ENCODE measurements at regions not wholly inside any gene's neighbourhood (a gene's known extent, or its start where the extent isn't known, plus 50 kb on each side); places are given as distances from the start of the nearest gene placed in this dataset.

DNA sequence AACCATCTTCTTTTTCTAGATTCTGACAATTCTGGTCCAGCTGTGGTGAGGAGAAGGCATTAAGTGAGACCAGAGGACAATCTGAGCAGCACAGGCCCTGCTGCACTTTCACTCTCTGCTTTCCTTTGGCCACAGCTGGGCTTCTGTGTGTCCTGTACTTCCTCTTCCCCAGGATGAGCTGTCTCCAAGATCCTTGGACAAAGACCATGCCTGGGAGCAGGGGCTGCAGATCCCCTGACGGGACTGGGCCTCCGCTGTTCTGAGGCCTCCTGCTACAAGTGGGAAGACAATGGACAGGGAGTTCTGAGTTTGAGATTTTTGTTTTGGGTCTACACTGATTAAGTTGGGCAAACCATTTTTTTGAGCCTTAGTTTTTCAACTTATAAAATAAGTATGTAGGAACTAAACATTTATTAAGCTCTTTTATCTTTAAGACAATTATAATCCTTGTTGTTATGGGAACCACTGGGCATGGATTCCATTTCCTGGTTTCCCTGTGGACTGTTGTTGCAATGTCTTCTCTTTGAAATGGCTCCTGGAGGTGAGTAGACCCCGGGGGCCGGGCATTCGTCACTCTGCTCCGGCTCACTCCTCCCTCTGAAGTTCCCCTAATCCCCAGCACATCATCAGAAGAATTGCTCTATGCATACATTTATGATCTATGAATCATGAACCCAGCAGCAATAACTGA lies 266.6 kb downstream of the ACTR3 start:
- Histone ChIP-seq H3K4me1 (no peaks in the 10 kb centered on the region), H3K27me3 (no peaks in the 10 kb centered on the region), H3K9me3 (no peaks in the 10 kb centered on the region), H3K27ac (no peak overlapping the region), H3K36me3 (no peaks in the 10 kb centered on the region), H3K4me3 (no peak overlapping the region)
- DNase-seq (no peak), ATAC-seq (no peak)
- TF ChIP-seq, protein P1, sequence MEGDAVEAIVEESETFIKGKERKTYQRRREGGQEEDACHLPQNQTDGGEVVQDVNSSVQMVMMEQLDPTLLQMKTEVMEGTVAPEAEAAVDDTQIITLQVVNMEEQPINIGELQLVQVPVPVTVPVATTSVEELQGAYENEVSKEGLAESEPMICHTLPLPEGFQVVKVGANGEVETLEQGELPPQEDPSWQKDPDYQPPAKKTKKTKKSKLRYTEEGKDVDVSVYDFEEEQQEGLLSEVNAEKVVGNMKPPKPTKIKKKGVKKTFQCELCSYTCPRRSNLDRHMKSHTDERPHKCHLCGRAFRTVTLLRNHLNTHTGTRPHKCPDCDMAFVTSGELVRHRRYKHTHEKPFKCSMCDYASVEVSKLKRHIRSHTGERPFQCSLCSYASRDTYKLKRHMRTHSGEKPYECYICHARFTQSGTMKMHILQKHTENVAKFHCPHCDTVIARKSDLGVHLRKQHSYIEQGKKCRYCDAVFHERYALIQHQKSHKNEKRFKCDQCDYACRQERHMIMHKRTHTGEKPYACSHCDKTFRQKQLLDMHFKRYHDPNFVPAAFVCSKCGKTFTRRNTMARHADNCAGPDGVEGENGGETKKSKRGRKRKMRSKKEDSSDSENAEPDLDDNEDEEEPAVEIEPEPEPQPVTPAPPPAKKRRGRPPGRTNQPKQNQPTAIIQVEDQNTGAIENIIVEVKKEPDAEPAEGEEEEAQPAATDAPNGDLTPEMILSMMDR (IDR thresholded peaks at IDR 0.05 in 4 of 5, conservative IDR thresholded peaks at IDR 0.05 in 1 of 5), result no peak
- no peak for TF ChIP-seq POLR2A (IDR thresholded peaks at IDR 0.05)
- intact Hi-C loops (cut with DNase I; ENCODE audit: low total_unique reads), result no loop called here
- in situ Hi-C loops (cut with MboI; ENCODE audit: low sequenced_read_pairs in 4 of 4), result no loop called here

DNA sequence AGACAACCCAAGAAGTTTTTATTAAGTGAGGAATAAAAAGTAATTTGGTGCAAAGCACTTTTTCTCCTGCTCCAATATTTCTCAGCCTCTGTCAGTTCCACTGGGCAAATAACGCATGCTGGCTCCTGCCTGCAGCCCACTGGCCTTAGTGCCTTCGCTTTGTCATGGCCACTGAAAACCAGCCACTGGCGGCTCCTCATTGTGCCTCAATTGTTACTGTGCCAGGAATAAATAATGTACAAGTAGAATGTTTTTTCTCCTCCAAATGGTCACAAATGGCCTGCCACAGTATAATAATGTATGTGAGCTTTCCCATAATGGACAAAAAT lies 267.1 kb downstream of the ACTR3 start:
- Histone ChIP-seq H3K27ac (no peak overlapping the region), H3K9me3 (no peaks in the 10 kb centered on the region), H3K36me3 (no peaks in the 10 kb centered on the region), H3K4me3 (no peak overlapping the region), H3K27me3 (no peaks in the 10 kb centered on the region), H3K4me1 (no peaks in the 10 kb centered on the region)
- ATAC-seq (no peak), DNase-seq (no peak)
- in situ Hi-C loops (cut with MboI; ENCODE audit: low sequenced_read_pairs in 4 of 4), result no loop called here
- intact Hi-C loops (cut with DNase I; ENCODE audit: low total_unique reads), result no loop called here
- no peak for TF ChIP-seq POLR2A (IDR thresholded peaks at IDR 0.05)
- TF ChIP-seq, protein P1 (IDR thresholded peaks at IDR 0.05 in 4 of 5, conservative IDR thresholded peaks at IDR 0.05 in 1 of 5), result no peak

- H3K36me3 ChIP-seq, result no peaks in the 10 kb centered on the region
- H3K27me3 ChIP-seq, result no peaks in the 10 kb centered on the region
- TF ChIP-seq, protein P1 (IDR thresholded peaks at IDR 0.05 in 4 of 5, conservative IDR thresholded peaks at IDR 0.05 in 1 of 5), result no peak
- TF ChIP-seq POLR2A (IDR thresholded peaks at IDR 0.05), result no peak
- ATAC-seq (no peak), DNase-seq (peak in 1 of 2 donors; percentile 12)
- no peak overlapping the region for H3K27ac ChIP-seq
- H3K9me3 ChIP-seq, result no peaks in the 10 kb centered on the region
- H3K4me1 ChIP-seq, result no peaks in the 10 kb centered on the region
- intact Hi-C loops (cut with DNase I; ENCODE audit: low total_unique reads), result no loop called here
- H3K4me3 ChIP-seq, result no peak overlapping the region
- in situ Hi-C loops (cut with MboI; ENCODE audit: low sequenced_read_pairs in 4 of 4), result no loop called here
These were observed 270.5 kb downstream of the ACTR3 start for GRCh38 chr2:114160263-114160981.

DNA sequence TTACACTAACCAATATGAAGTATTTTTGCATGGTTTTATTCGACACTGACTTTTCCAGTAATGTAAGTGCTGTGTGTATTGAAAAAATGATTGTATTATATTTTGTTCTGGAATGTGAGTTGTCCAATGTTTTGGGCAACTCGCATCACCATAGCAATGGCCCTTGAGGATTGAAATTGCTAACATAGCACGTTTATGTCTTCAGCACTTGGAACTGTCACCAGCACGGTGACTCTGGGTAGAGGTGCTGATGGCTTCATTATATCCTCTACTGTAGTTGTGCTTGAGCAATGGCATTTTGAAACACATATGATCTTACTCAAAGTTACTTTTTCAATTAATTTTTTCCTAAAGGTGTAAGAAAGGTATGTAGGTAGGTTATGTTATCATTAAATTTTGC lies 271.5 kb downstream of the ACTR3 start:
- H3K27me3 ChIP-seq, result no peaks in the 10 kb centered on the region
- no peak overlapping the region for H3K27ac ChIP-seq
- TF ChIP-seq, protein P1 (IDR thresholded peaks at IDR 0.05 in 4 of 5, conservative IDR thresholded peaks at IDR 0.05 in 1 of 5), result no peak
- no peak for TF ChIP-seq POLR2A (IDR thresholded peaks at IDR 0.05)
- intact Hi-C loops (cut with DNase I; ENCODE audit: low total_unique reads) (no loop called here), in situ Hi-C loops (cut with MboI; ENCODE audit: low sequenced_read_pairs in 4 of 4) (no loop called here)
- no peak for DNase-seq
- H3K4me1 ChIP-seq, result no peaks in the 10 kb centered on the region
- no peak for ATAC-seq
- no peak overlapping the region for H3K4me3 ChIP-seq
- H3K9me3 ChIP-seq, result no peaks in the 10 kb centered on the region
- no peaks in the 10 kb centered on the region for H3K36me3 ChIP-seq

Data from gastrocnemius medialis (tissue), 4 donors.